Activated naive CD8-positive, alpha-beta T cell treated with anti-CD3 and anti-CD28 coated beads, Interleukin-2, amount 10 ng/mL, durations not matched to agents 7 days and 5 days (primary cell): ENCODE measurements at regions not wholly inside any gene's neighbourhood (a gene's known extent, or its start where the extent isn't known, plus 50 kb on each side); places are given as distances from the start of the nearest gene placed in this dataset.

Experiments
- ATAC-seq: fragments of 150-1000 bp; cut with Tn5 transposase; one replicate; pipeline ENCODE4 v1.10.0; 2021; ENCODE audit warnings: low read depth, moderate library complexity
- POLR2A ChIA-PET: fragments of 350-600 bp; sonication (Branson Sonifier 250); formaldehyde crosslinking; loops from one replicate; lab custom pipeline; 2021; ENCODE audit warnings: antibody characterized with exemption; lab: Charles Lee
- DNase-seq: peaks from one replicate; pipeline ENCODE4 v3.0.0; 2021
- H3K27ac Mint-ChIP-seq: one replicate; pipeline ENCODE4 v1.8.0; 2022; ENCODE audit warnings: mild to moderate bottlenecking, mixed read lengths
- H3K27me3 Mint-ChIP-seq: one replicate; pipeline ENCODE4 v1.8.0; 2022; ENCODE audit warnings: mild to moderate bottlenecking, moderate library complexity, mixed read lengths
- H3K36me3 Mint-ChIP-seq: one replicate; pipeline ENCODE4 v1.8.0; 2021; ENCODE audit warnings: mild to moderate bottlenecking, mixed read lengths
- H3K4me1 Mint-ChIP-seq: one replicate; pipeline ENCODE4 v1.8.0; 2021; ENCODE audit warnings: mixed read lengths
- H3K4me3 Mint-ChIP-seq: one replicate; pipeline ENCODE4 v1.8.0; 2022; ENCODE audit warnings: mild to moderate bottlenecking, moderate library complexity, mixed read lengths
- H3K9me3 Mint-ChIP-seq: one replicate; pipeline ENCODE4 v1.8.0; 2021; ENCODE audit warnings: mixed read lengths

- Mint-ChIP-seq H3K27ac (no peak overlapping the region), H3K27me3 (peaks cover 37% of the 10 kb centered on the region)
- no peak for DNase-seq
These were observed 136.0 kb downstream of the SOX1 start for GRCh38 chr13:112202966-112203365.

GRCh38 chr13:112203614-112204013 is 136.7 kb downstream of the SOX1 start:
- no peak overlapping the region for H3K27ac Mint-ChIP-seq
- no peaks in the 10 kb centered on the region for H3K36me3 Mint-ChIP-seq
- peaks cover 12% of the 10 kb centered on the region for H3K4me1 Mint-ChIP-seq
- H3K27me3 Mint-ChIP-seq, result peaks cover 44% of the 10 kb centered on the region
- DNase-seq (no peak), ATAC-seq (no peak)
- no peaks in the 10 kb centered on the region for H3K9me3 Mint-ChIP-seq
- no peak overlapping the region for H3K4me3 Mint-ChIP-seq
- POLR2A ChIA-PET, result no interaction called here

More at GRCh38 chr13:112202966-112203365, 136.0 kb downstream of the SOX1 start:
- POLR2A ChIA-PET, result no interaction called here
- H3K4me3 Mint-ChIP-seq, result no peak overlapping the region
- no peaks in the 10 kb centered on the region for H3K36me3 Mint-ChIP-seq
- H3K4me1 Mint-ChIP-seq, result peaks cover 12% of the 10 kb centered on the region
- ATAC-seq, result no peak
- no peaks in the 10 kb centered on the region for H3K9me3 Mint-ChIP-seq

- H3K36me3 Mint-ChIP-seq, result no peaks in the 10 kb centered on the region
- POLR2A ChIA-PET, result no interaction called here
- H3K4me3 Mint-ChIP-seq, result peak overlapping the region; percentile 32
These were observed 137.7 kb downstream of the SOX1 start for GRCh38 chr13:112204346-112205327.

GRCh38 chr13:112205990-112206389 is 139.0 kb downstream of the SOX1 start:
- H3K36me3 Mint-ChIP-seq, result no peaks in the 10 kb centered on the region
- H3K27ac Mint-ChIP-seq, result no peak overlapping the region
- DNase-seq (no peak), ATAC-seq (peak; percentile 75)
- H3K4me3 Mint-ChIP-seq, result no peak overlapping the region
- H3K4me1 Mint-ChIP-seq, result peaks cover 12% of the 10 kb centered on the region
- H3K27me3 Mint-ChIP-seq, result peaks cover 44% of the 10 kb centered on the region
- H3K9me3 Mint-ChIP-seq, result no peaks in the 10 kb centered on the region
- POLR2A ChIA-PET, result no interaction called here

More at GRCh38 chr13:112204346-112205327, 137.7 kb downstream of the SOX1 start:
- ATAC-seq, result no peak
- DNase-seq, result no peak
- peaks cover 44% of the 10 kb centered on the region for H3K27me3 Mint-ChIP-seq
- no peaks in the 10 kb centered on the region for H3K9me3 Mint-ChIP-seq
- H3K27ac Mint-ChIP-seq, result no peak overlapping the region
- H3K4me1 Mint-ChIP-seq, result peaks cover 12% of the 10 kb centered on the region

- DNase-seq (no peak), ATAC-seq (no peak)
- peaks cover 12% of the 10 kb centered on the region for H3K4me1 Mint-ChIP-seq
- POLR2A ChIA-PET, result no interaction called here
- H3K27ac Mint-ChIP-seq, result no peak overlapping the region
- H3K9me3 Mint-ChIP-seq, result no peaks in the 10 kb centered on the region
- H3K4me3 Mint-ChIP-seq, result no peak overlapping the region
- peaks cover 44% of the 10 kb centered on the region for H3K27me3 Mint-ChIP-seq
- H3K36me3 Mint-ChIP-seq, result no peaks in the 10 kb centered on the region
These were observed 140.2 kb downstream of the SOX1 start for GRCh38 chr13:112207129-112207528.

GRCh38 chr13:112208656-112209055 is 141.7 kb downstream of the SOX1 start:
- ATAC-seq (no peak), DNase-seq (no peak)
- POLR2A ChIA-PET, result no interaction called here
- Mint-ChIP-seq H3K27ac (no peak overlapping the region), H3K4me3 (no peak overlapping the region), H3K36me3 (no peaks in the 10 kb centered on the region), H3K27me3 (peaks cover 44% of the 10 kb centered on the region), H3K4me1 (peaks cover 12% of the 10 kb centered on the region), H3K9me3 (no peaks in the 10 kb centered on the region)

- Mint-ChIP-seq H3K36me3 (no peaks in the 10 kb centered on the region), H3K27me3 (peaks cover 39% of the 10 kb centered on the region), H3K27ac (no peak overlapping the region), H3K4me1 (peaks cover 12% of the 10 kb centered on the region), H3K9me3 (no peaks in the 10 kb centered on the region), H3K4me3 (no peak overlapping the region)
- DNase-seq (no peak), ATAC-seq (no peak)
- POLR2A ChIA-PET, result no interaction called here
These were observed 142.3 kb downstream of the SOX1 start for GRCh38 chr13:112209266-112209665.

GRCh38 chr13:112209711-112210110 is 142.8 kb downstream of the SOX1 start:
- no peak overlapping the region for H3K27ac Mint-ChIP-seq
- no peaks in the 10 kb centered on the region for H3K9me3 Mint-ChIP-seq
- no peak for ATAC-seq
- peaks cover 12% of the 10 kb centered on the region for H3K4me1 Mint-ChIP-seq
- H3K4me3 Mint-ChIP-seq, result no peak overlapping the region
- POLR2A ChIA-PET, result no interaction called here
- H3K27me3 Mint-ChIP-seq, result peaks cover 35% of the 10 kb centered on the region
- no peaks in the 10 kb centered on the region for H3K36me3 Mint-ChIP-seq
- no peak for DNase-seq

GRCh38 chr13:112210371-112210770 is 143.4 kb downstream of the SOX1 start:
- H3K4me3 Mint-ChIP-seq, result no peak overlapping the region
- no peaks in the 10 kb centered on the region for H3K36me3 Mint-ChIP-seq
- ATAC-seq (no peak), DNase-seq (no peak)
- no peaks in the 10 kb centered on the region for H3K9me3 Mint-ChIP-seq
- peaks cover 28% of the 10 kb centered on the region for H3K27me3 Mint-ChIP-seq
- peaks cover 7% of the 10 kb centered on the region for H3K4me1 Mint-ChIP-seq
- H3K27ac Mint-ChIP-seq, result no peak overlapping the region
- POLR2A ChIA-PET, result no interaction called here

- POLR2A ChIA-PET, result no interaction called here
- Mint-ChIP-seq H3K36me3 (no peaks in the 10 kb centered on the region), H3K27ac (no peak overlapping the region), H3K27me3 (peaks cover 8% of the 10 kb centered on the region), H3K4me1 (no peaks in the 10 kb centered on the region), H3K4me3 (no peak overlapping the region), H3K9me3 (no peaks in the 10 kb centered on the region)
- ATAC-seq (no peak), DNase-seq (no peak)
These were observed 145.6 kb downstream of the SOX1 start for GRCh38 chr13:112212533-112212932.

- POLR2A ChIA-PET, result no interaction called here
These were observed 146.7 kb downstream of the SOX1 start for GRCh38 chr13:112213467-112214255.

GRCh38 chr13:112215871-112216270 is 148.9 kb downstream of the SOX1 start:
- H3K4me1 Mint-ChIP-seq, result no peaks in the 10 kb centered on the region
- ATAC-seq, result no peak
- no peak overlapping the region for H3K4me3 Mint-ChIP-seq
- H3K9me3 Mint-ChIP-seq, result no peaks in the 10 kb centered on the region
- H3K27me3 Mint-ChIP-seq, result peaks cover 2% of the 10 kb centered on the region
- H3K36me3 Mint-ChIP-seq, result no peaks in the 10 kb centered on the region
- POLR2A ChIA-PET, result no interaction called here
- no peak overlapping the region for H3K27ac Mint-ChIP-seq
- no peak for DNase-seq

More at GRCh38 chr13:112213467-112214255, 146.7 kb downstream of the SOX1 start:
- Mint-ChIP-seq H3K4me3 (no peak overlapping the region), H3K27ac (no peak overlapping the region), H3K9me3 (no peaks in the 10 kb centered on the region), H3K27me3 (no peaks in the 10 kb centered on the region), H3K36me3 (no peaks in the 10 kb centered on the region), H3K4me1 (no peaks in the 10 kb centered on the region)
- DNase-seq (no peak), ATAC-seq (no peak)

GRCh38 chr13:112217431-112217830 is 150.5 kb downstream of the SOX1 start:
- H3K4me1 Mint-ChIP-seq, result no peaks in the 10 kb centered on the region
- POLR2A ChIA-PET, result no interaction called here
- H3K36me3 Mint-ChIP-seq, result no peaks in the 10 kb centered on the region
- H3K27ac Mint-ChIP-seq, result no peak overlapping the region
- no peaks in the 10 kb centered on the region for H3K9me3 Mint-ChIP-seq
- no peak overlapping the region for H3K4me3 Mint-ChIP-seq
- DNase-seq, result no peak
- no peak for ATAC-seq
- peaks cover 2% of the 10 kb centered on the region for H3K27me3 Mint-ChIP-seq
